Kasumi-1 (cell line): ENCODE measurements at regions not wholly inside any gene's neighbourhood (a gene's known extent, or its start where the extent isn't known, plus 50 kb on each side); places are given as distances from the start of the nearest gene placed in this dataset.
"Not testable (repeated sequence)": the region's sequence is repeated elsewhere in the genome, so short reads cannot be mapped to it uniquely, and the experiment has no call there.

ENCODE experiments used
- DNase-seq, 2 experiments: peaks; one replicate each; lab custom pipeline; 2025; lab: John Stamatoyannopoulos, UW

- no peak for DNase-seq
Measured at GRCh38 chr5:105195765-105196164, 1633.2 kb upstream of the NUDT12 start.

GRCh38 chr5:105172918-105173317 is 1610.3 kb upstream of the NUDT12 start:
- DNase-seq = no peak

GRCh38 chr5:105168806-105169205 is 1606.2 kb upstream of the NUDT12 start:
- no peak for DNase-seq

- DNase-seq = no peak
Measured at GRCh38 chr5:105167092-105167491, 1604.5 kb upstream of the NUDT12 start.

GRCh38 chr5:105163547-105163946 is 1601.0 kb upstream of the NUDT12 start:
- no peak for DNase-seq

GRCh38 chr5:105162557-105162956 is 1600.0 kb upstream of the NUDT12 start:
- not testable (repeated sequence) for DNase-seq

GRCh38 chr5:105158526-105158925 is 1595.9 kb upstream of the NUDT12 start:
- DNase-seq = no peak

GRCh38 chr5:105150323-105150722 is 1587.7 kb upstream of the NUDT12 start:
- DNase-seq = no peak

- no peak for DNase-seq
Measured at GRCh38 chr5:105146867-105147266, 1584.3 kb upstream of the NUDT12 start.

GRCh38 chr5:105145152-105145551 is 1582.6 kb upstream of the NUDT12 start:
- no peak for DNase-seq

- no peak for DNase-seq
Measured at GRCh38 chr5:105134328-105134727, 1571.7 kb upstream of the NUDT12 start.

- DNase-seq = no peak
Measured at GRCh38 chr5:105133087-105133486, 1570.5 kb upstream of the NUDT12 start.

GRCh38 chr5:105132581-105132980 is 1570.0 kb upstream of the NUDT12 start:
- DNase-seq = no peak

GRCh38 chr5:105131045-105131444 is 1568.5 kb upstream of the NUDT12 start:
- no peak for DNase-seq

GRCh38 chr5:105101577-105101976 is 1539.0 kb upstream of the NUDT12 start:
- DNase-seq = no peak

- DNase-seq = no peak
Measured at GRCh38 chr5:105088961-105089360, 1526.4 kb upstream of the NUDT12 start.

- DNase-seq = no peak
Measured at GRCh38 chr5:105088102-105088501, 1525.5 kb upstream of the NUDT12 start.

- no peak for DNase-seq
Measured at GRCh38 chr5:105057893-105058292, 1495.3 kb upstream of the NUDT12 start.

- DNase-seq = no peak
Measured at GRCh38 chr5:105057001-105057436, 1494.4 kb upstream of the NUDT12 start.

GRCh38 chr5:105054406-105054805 is 1491.8 kb upstream of the NUDT12 start:
- no peak for DNase-seq

GRCh38 chr5:105042623-105043022 is 1480.0 kb upstream of the NUDT12 start:
- no peak for DNase-seq

GRCh38 chr5:105036814-105037213 is 1474.2 kb upstream of the NUDT12 start:
- not testable (repeated sequence) for DNase-seq

GRCh38 chr5:105034401-105034763 is 1471.8 kb upstream of the NUDT12 start:
- no peak for DNase-seq

- DNase-seq = no peak
Measured at GRCh38 chr5:105033637-105034400, 1471.2 kb upstream of the NUDT12 start.
